CD4-positive, CD25-positive, alpha-beta regulatory T cell (primary cell): ENCODE measurements at regions not wholly inside any gene's neighbourhood (a gene's known extent, or its start where the extent isn't known, plus 50 kb on each side); places are given as distances from the start of the nearest gene placed in this dataset.

ENCODE experiments used
- ATAC-seq, 2 donors: fragments of 150-1000 bp; cut with Tn5 transposase; one replicate each; pipeline ENCODE4 v1.10.0; 2021; ENCODE audit warnings: low read depth in 2 of 2, moderate number of reproducible peaks in 2 of 2, moderate library complexity in 1 of 2
- DNase-seq, 3 donors: peaks; one replicate each; pipeline versions ENCODE4 v3.0.0 to v3.0.0-alpha.2; 2012 to 2022; ENCODE audit warnings: mixed read lengths in 1 of 3
- H3K27ac ChIP-seq: one replicate; pipeline ENCODE4 v1.7.0; 2013; ENCODE audit warnings: mild to moderate bottlenecking, low read length; ENCODE audit not compliant: insufficient read depth, poor library complexity, severe bottlenecking
- H3K27me3 ChIP-seq: one replicate; pipeline ENCODE4 v1.7.0; 2013; ENCODE audit warnings: low read length; ENCODE audit not compliant: control insufficient read depth, insufficient read depth
- H3K36me3 ChIP-seq: one replicate; pipeline ENCODE4 v1.7.0; 2013; ENCODE audit warnings: mild to moderate bottlenecking, low read length, moderate library complexity; ENCODE audit not compliant: control insufficient read depth, insufficient read depth
- H3K4me1 ChIP-seq: 2 replicates; pipeline ENCODE4 v1.7.0; 2013; ENCODE audit warnings: mild to moderate bottlenecking, low read length; ENCODE audit not compliant: insufficient read depth, control insufficient read depth, poor library complexity, severe bottlenecking
- H3K4me3 ChIP-seq: one replicate; pipeline ENCODE4 v1.7.0; 2013; ENCODE audit warnings: low read depth, mild to moderate bottlenecking, low read length, moderate library complexity
- H3K9me3 ChIP-seq, 2 experiments: 1 replicate in 1 of 2; 2 replicates in 1 of 2; pipeline ENCODE4 v1.7.0; 2013; ENCODE audit warnings: low read length in 2 of 2, mild to moderate bottlenecking in 1 of 2, moderate library complexity in 1 of 2; ENCODE audit not compliant: control insufficient read depth in 2 of 2
- H3K27ac Mint-ChIP-seq, 3 donors: one replicate each; pipeline ENCODE4 v1.8.0; 2020 to 2022; ENCODE audit warnings: mild to moderate bottlenecking in 3 of 3, mixed read lengths in 3 of 3, moderate library complexity in 2 of 3
- H3K27me3 Mint-ChIP-seq: one replicate; pipeline ENCODE4 v1.8.0; 2022; ENCODE audit warnings: mild to moderate bottlenecking, mixed read lengths
- H3K36me3 Mint-ChIP-seq: one replicate; pipeline ENCODE4 v1.8.0; 2020; ENCODE audit warnings: mixed read lengths
- H3K4me1 Mint-ChIP-seq, 4 donors: one replicate each; pipeline ENCODE4 v1.8.0; 2020 to 2022; ENCODE audit warnings: mixed read lengths in 4 of 4, mild to moderate bottlenecking in 1 of 4
- H3K4me3 Mint-ChIP-seq, 4 donors: one replicate each; pipeline ENCODE4 v1.8.0; 2020 to 2022; ENCODE audit warnings: mild to moderate bottlenecking in 4 of 4, mixed read lengths in 4 of 4, moderate library complexity in 3 of 4
- H3K9me3 Mint-ChIP-seq, 7 donors: one replicate each; pipeline ENCODE4 v1.8.0; 2020 to 2022; ENCODE audit warnings: mixed read lengths in 7 of 7, mild to moderate bottlenecking in 3 of 7, moderate library complexity in 2 of 7

GRCh38 chr4:97491856-97492255 is 651.4 kb downstream of the STPG2 start:
- H3K4me1 ChIP-seq: no peaks in the 10 kb centered on the region

DNA sequence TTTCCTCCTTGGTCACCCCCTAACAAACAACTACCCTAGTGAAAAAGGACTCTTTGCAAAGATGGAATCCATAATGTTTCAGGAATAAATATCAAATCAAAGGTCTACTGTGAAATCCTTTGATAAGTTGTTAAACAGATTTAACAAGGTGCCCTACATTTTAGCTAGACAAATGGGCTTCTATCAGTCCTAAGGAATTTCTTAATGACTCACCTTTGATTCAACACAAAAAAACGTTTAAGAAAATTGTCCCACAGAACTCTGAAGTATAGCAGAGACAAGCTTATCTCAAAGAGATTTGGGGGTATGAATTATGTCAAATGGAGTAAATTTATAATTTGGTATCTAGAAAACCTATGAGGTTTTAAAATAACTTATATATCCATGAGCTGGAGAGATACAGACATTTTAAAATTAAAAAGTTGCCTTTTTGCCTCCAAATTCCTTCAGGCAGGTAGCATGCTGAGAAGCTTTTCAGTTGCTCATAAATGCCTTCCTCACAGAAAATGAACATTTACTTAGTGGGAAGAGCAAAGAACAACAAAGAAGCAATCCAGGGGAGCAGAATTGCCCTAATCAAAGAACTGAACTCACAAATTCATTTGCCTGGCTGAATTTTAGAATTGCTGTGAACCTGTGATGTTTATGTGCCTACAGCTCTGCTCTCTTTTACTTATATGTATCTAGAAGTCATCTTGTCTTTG is 649.3 kb downstream of the STPG2 start:
- Histone ChIP-seq H3K27me3 (no peaks in the 10 kb centered on the region), H3K36me3 (no peaks in the 10 kb centered on the region), H3K27ac (no peak overlapping the region), H3K4me1 (no peaks in the 10 kb centered on the region), H3K4me3 (no peak overlapping the region), H3K9me3 (peaks cover 0 to 2% of the 10 kb centered on the region in 2 experiments)
- no peak overlapping the region for H3K4me3 Mint-ChIP-seq
- no peak overlapping the region for H3K27ac Mint-ChIP-seq
- no peaks in the 10 kb centered on the region for H3K4me1 Mint-ChIP-seq
- H3K9me3 Mint-ChIP-seq: peaks cover 1 to 7% (median 5%) of the 10 kb centered on the region in 7 donors
- H3K36me3 Mint-ChIP-seq: no peaks in the 10 kb centered on the region
- no peak for DNase-seq
- H3K27me3 Mint-ChIP-seq: no peaks in the 10 kb centered on the region
- ATAC-seq: no peak

More at GRCh38 chr4:97491856-97492255, 651.4 kb downstream of the STPG2 start:
- Histone ChIP-seq H3K27me3 (no peaks in the 10 kb centered on the region), H3K9me3 (no peaks in the 10 kb centered on the region), H3K36me3 (no peaks in the 10 kb centered on the region), H3K27ac (no peak overlapping the region), H3K4me3 (no peak overlapping the region)
- DNase-seq: no peak
- Mint-ChIP-seq H3K27me3 (no peaks in the 10 kb centered on the region), H3K36me3 (no peaks in the 10 kb centered on the region), H3K4me1 (no peaks in the 10 kb centered on the region), H3K27ac (no peak overlapping the region), H3K9me3 (peaks cover 1 to 15% (median 7%) of the 10 kb centered on the region in 7 donors), H3K4me3 (no peak overlapping the region)
- ATAC-seq: no peak

DNA sequence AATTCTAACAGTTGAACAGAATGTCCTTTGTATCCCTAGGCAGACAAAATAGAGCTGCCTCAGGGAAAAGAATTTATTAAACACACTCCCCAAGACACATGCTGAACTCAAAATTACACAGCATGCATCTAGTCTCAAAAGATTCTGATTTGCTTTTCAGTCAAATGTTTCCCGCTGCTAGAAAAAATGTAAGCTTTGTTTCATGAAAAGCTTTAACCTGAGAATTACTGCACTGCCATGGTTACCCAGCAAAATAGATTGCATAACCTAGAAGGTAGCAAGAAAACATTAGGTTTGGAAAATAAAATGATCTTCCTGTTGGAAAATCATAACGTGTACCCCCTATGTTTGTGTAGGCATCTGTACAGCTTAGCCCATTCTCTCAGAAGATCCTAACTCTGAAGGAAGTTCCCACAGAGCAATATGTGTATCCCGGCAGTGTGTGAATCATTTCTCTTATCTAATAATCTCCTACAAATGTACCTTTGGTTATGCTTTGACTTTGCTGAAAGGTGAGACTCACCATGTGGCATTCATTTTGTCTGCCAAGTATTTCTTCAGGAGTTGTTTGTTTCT is 646.9 kb downstream of the STPG2 start:
- DNase-seq: no peak
- H3K4me1 Mint-ChIP-seq: no peaks in the 10 kb centered on the region
- no peaks in the 10 kb centered on the region for H3K4me1 ChIP-seq

GRCh38 chr4:97498875-97499274 is 644.4 kb downstream of the STPG2 start:
- Mint-ChIP-seq H3K4me3 (no peak overlapping the region), H3K27ac (no peak overlapping the region), H3K4me1 (no peaks in the 10 kb centered on the region), H3K27me3 (no peaks in the 10 kb centered on the region), H3K9me3 (peaks cover 0 to 5% (median 2%) of the 10 kb centered on the region in 7 donors), H3K36me3 (no peaks in the 10 kb centered on the region)
- Histone ChIP-seq H3K27me3 (no peaks in the 10 kb centered on the region), H3K4me3 (no peak overlapping the region), H3K4me1 (no peaks in the 10 kb centered on the region), H3K36me3 (no peaks in the 10 kb centered on the region), H3K9me3 (peaks cover 0 to 2% of the 10 kb centered on the region in 2 experiments), H3K27ac (no peak overlapping the region)
- ATAC-seq: no peak
- no peak for DNase-seq

More for the DNA sequence above, 646.9 kb downstream of the STPG2 start:
- no peak overlapping the region for H3K27ac ChIP-seq
- H3K36me3 ChIP-seq: no peaks in the 10 kb centered on the region
- Mint-ChIP-seq H3K36me3 (no peaks in the 10 kb centered on the region), H3K9me3 (peaks cover 0 to 5% (median 2%) of the 10 kb centered on the region in 7 donors), H3K27ac (no peak overlapping the region), H3K4me3 (no peak overlapping the region), H3K27me3 (no peaks in the 10 kb centered on the region)
- H3K9me3 ChIP-seq: peaks cover 0 to 2% of the 10 kb centered on the region in 2 experiments
- no peaks in the 10 kb centered on the region for H3K27me3 ChIP-seq
- no peak overlapping the region for H3K4me3 ChIP-seq
- ATAC-seq: no peak

DNA sequence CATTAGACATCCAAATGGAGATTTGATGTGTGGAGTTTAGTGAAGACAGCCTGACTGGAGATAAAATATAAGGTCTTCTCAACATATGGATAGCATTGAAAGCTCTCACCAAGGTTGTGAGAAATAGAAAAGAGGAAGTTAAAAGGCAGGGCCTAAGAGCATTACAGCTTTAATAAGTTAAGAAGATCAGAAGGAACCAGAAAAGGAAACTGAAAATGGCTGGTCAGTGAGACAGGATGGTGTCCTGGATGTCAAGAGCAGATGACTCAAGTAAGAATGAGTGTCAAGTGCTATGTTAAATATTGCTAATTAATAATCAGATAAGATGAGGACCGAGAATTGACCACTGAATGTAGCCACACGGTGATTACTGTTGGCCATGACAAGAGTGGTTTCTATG is 642.9 kb downstream of the STPG2 start:
- peaks cover 0 to 4% (median 0%) of the 10 kb centered on the region in 7 donors for H3K9me3 Mint-ChIP-seq
- no peaks in the 10 kb centered on the region for H3K4me1 Mint-ChIP-seq
- H3K4me3 Mint-ChIP-seq: no peak overlapping the region

GRCh38 chr4:97504713-97505112 is 638.6 kb downstream of the STPG2 start:
- Histone ChIP-seq H3K36me3 (no peaks in the 10 kb centered on the region), H3K4me3 (no peak overlapping the region), H3K27ac (no peak overlapping the region), H3K9me3 (no peaks in the 10 kb centered on the region), H3K4me1 (no peaks in the 10 kb centered on the region), H3K27me3 (no peaks in the 10 kb centered on the region)
- ATAC-seq (no peak), DNase-seq (no peak)
- Mint-ChIP-seq H3K9me3 (peaks cover 0 to 4% (median 2%) of the 10 kb centered on the region in 7 donors), H3K36me3 (no peaks in the 10 kb centered on the region), H3K4me1 (no peaks in the 10 kb centered on the region), H3K27me3 (no peaks in the 10 kb centered on the region), H3K27ac (no peak overlapping the region), H3K4me3 (no peak overlapping the region)

More for the DNA sequence above, 642.9 kb downstream of the STPG2 start:
- Histone ChIP-seq H3K36me3 (no peaks in the 10 kb centered on the region), H3K9me3 (peaks cover 0 to 2% of the 10 kb centered on the region in 2 experiments), H3K4me1 (no peaks in the 10 kb centered on the region), H3K4me3 (no peak overlapping the region), H3K27me3 (no peaks in the 10 kb centered on the region), H3K27ac (no peak overlapping the region)
- Mint-ChIP-seq H3K27me3 (no peaks in the 10 kb centered on the region), H3K27ac (no peak overlapping the region), H3K36me3 (no peaks in the 10 kb centered on the region)
- ATAC-seq (no peak), DNase-seq (no peak)

DNA sequence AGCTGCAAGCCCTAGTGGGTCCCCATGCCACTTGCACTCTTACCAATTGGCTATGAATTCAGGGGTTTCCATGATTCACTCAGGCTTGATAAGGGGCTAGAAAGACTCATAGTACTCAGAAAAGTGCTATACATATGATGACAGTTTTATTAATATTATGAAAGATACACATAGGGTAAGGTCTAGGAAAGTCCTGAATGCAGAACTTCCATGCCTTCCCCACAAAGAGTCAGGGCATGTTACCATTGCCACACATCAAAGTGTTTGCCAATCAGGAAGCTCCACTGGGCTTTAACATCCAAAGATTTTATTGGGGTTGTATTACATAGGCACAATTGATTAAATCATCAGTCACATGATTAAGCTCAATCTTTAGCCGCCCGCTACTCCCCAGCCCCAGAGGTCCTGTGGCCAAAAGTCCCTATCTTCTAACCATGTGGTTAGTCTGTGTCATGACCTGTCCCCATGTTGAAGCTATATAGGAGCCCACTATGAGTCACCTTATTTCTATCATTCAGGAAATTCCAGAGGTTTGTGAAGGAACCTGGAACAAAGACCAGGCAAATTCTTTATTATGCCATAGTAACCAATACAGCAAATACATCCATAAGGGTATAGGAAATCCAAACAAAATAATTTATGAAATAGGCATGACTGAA is 635.6 kb downstream of the STPG2 start:
- no peaks in the 10 kb centered on the region for H3K27me3 ChIP-seq
- H3K27ac Mint-ChIP-seq: no peak overlapping the region
- H3K4me1 ChIP-seq: no peaks in the 10 kb centered on the region
- ATAC-seq (no peak), DNase-seq (no peak)
- peaks cover 0 to 5% (median 2%) of the 10 kb centered on the region in 7 donors for H3K9me3 Mint-ChIP-seq
- no peak overlapping the region for H3K4me3 ChIP-seq
- no peak overlapping the region for H3K4me3 Mint-ChIP-seq
- H3K27ac ChIP-seq: no peak overlapping the region
- H3K36me3 ChIP-seq: no peaks in the 10 kb centered on the region
- no peaks in the 10 kb centered on the region for H3K36me3 Mint-ChIP-seq
- no peaks in the 10 kb centered on the region for H3K4me1 Mint-ChIP-seq
- H3K9me3 ChIP-seq: no peaks in the 10 kb centered on the region
- no peaks in the 10 kb centered on the region for H3K27me3 Mint-ChIP-seq
